ENCODE measurements at regions not wholly inside any gene's neighbourhood (a gene's known extent, or its start where the extent isn't known, plus 50 kb on each side); places are given as distances from the start of the nearest gene placed in this dataset.
"Not testable (repeated sequence)": the region's sequence is repeated elsewhere in the genome, so short reads cannot be mapped to it uniquely, and the experiment has no call there.

DNA sequence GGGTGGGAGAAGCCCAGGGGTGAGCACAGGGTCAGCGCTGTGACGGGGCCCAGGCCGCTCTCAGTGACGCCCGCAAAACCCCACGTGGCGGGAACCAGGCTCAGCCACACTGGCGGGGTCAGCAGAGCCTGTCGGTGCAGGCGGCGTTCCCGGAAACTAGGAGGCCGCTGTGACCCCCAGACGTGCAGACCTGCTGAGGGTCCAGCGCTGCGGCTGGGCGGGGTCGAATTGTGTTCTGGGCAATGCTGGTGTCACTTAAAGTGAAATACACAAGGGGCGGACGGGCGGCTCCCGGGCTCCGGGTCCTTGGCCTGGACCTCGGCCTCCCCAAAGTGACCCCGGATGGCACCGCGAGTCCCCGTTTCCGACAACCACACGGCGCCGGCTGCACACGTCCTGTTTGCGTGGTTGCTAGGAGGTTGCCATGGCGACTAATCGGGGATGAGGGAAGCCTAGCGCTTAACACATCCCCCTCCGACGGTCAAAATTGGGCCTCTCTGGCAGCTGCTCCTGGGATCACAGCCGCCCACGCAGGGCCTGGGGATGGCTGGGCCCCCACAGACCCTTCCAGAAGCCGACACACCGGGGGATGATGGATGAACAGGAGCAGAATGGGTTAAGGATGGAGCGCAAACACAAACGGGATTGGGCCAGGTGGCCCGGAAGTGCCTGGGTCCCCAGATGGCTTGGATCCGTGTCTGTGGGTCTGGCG lies 81.7 kb upstream of the PRR5 start:
- intact Hi-C loops (cut with micrococcal nuclease; ENCODE audit: unreplicated experiment) = no loop called here
- POLR2A ChIA-PET (ENCODE audit: low non-redundant PET) = no interaction called here
- BruUV-seq (replicated peaks) = no TSS peak

DNA sequence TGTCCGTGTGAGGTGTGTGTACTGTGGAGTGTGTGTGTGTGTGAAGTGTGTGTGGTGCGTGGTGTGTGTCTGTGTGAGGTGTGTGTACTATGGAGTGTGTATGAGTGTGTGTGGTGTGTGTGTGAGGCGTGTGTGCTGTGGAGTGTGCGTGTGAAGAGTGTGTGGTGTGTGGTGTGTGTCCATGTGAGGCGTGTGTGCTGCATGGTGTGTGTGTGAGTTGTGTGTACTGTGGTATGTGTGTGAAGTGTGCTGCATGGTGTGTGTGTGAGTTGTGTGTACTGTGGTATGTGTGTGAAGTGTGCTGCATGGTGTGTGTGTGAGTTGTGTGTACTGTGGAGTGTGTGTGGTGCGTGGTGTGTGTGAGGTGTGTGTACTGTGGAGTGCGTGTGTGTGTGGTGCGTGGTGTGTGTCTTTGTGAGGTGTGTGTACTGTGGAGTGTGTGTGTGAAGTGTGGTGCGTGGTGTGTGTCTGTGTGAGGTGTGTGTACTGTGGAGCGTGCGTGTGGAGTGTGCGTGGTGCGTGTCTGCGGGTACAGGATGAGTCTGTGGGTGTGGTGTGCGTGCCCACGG lies 82.4 kb upstream of the PRR5 start:
- H3K27ac ChIP-seq (ENCODE audit: low read depth, low read length, poor library complexity, severe bottlenecking); H3K36me3 ChIP-seq (ENCODE audit: insufficient read depth, low read length, poor library complexity, severe bottlenecking); H3K9me3 ChIP-seq (ENCODE audit: low read depth, low read length, poor library complexity, severe bottlenecking); BruUV-seq (replicated peaks); H3K27me3 ChIP-seq (replicated peaks; ENCODE audit: insufficient read depth, low read depth, low read length, poor library complexity); H3K4me3 ChIP-seq (ENCODE audit: low read depth, low read length, poor library complexity, severe bottlenecking); POLR2A ChIA-PET (ENCODE audit: low non-redundant PET); DNase-seq (ENCODE audit: low spot score); CTCF ChIA-PET; H3K4me1 ChIP-seq (ENCODE audit: insufficient read depth, low read length, poor library complexity, severe bottlenecking); intact Hi-C loops (cut with micrococcal nuclease; ENCODE audit: unreplicated experiment): not testable (repeated sequence)

More for the DNA sequence above, 81.7 kb upstream of the PRR5 start:
- Histone ChIP-seq H3K27ac (ENCODE audit: low read depth, low read length, poor library complexity, severe bottlenecking) (no peak overlapping the region), H3K27me3 (replicated peaks; ENCODE audit: insufficient read depth, low read depth, low read length, poor library complexity) (no peaks in the 10 kb centered on the region), H3K4me3 (ENCODE audit: low read depth, low read length, poor library complexity, severe bottlenecking) (no peak overlapping the region), H3K9me3 (ENCODE audit: low read depth, low read length, poor library complexity, severe bottlenecking) (no peaks in the 10 kb centered on the region), H3K36me3 (ENCODE audit: insufficient read depth, low read length, poor library complexity, severe bottlenecking) (no peaks in the 10 kb centered on the region), H3K4me1 (ENCODE audit: insufficient read depth, low read length, poor library complexity, severe bottlenecking) (no peaks in the 10 kb centered on the region)
- DNase-seq (ENCODE audit: low spot score) = peak; percentile 86
- CTCF ChIA-PET = no interaction called here
- no peak for TF ChIP-seq EZH2 (IDR thresholded peaks at IDR 0.05; ENCODE audit: borderline replicate concordance, low read depth, low read length, poor library complexity, severe bottlenecking)
- TF ChIP-seq, protein P1, sequence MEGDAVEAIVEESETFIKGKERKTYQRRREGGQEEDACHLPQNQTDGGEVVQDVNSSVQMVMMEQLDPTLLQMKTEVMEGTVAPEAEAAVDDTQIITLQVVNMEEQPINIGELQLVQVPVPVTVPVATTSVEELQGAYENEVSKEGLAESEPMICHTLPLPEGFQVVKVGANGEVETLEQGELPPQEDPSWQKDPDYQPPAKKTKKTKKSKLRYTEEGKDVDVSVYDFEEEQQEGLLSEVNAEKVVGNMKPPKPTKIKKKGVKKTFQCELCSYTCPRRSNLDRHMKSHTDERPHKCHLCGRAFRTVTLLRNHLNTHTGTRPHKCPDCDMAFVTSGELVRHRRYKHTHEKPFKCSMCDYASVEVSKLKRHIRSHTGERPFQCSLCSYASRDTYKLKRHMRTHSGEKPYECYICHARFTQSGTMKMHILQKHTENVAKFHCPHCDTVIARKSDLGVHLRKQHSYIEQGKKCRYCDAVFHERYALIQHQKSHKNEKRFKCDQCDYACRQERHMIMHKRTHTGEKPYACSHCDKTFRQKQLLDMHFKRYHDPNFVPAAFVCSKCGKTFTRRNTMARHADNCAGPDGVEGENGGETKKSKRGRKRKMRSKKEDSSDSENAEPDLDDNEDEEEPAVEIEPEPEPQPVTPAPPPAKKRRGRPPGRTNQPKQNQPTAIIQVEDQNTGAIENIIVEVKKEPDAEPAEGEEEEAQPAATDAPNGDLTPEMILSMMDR (conservative IDR thresholded peaks at IDR 0.05; ENCODE audit: low read depth, low read length) = no peak

DNA sequence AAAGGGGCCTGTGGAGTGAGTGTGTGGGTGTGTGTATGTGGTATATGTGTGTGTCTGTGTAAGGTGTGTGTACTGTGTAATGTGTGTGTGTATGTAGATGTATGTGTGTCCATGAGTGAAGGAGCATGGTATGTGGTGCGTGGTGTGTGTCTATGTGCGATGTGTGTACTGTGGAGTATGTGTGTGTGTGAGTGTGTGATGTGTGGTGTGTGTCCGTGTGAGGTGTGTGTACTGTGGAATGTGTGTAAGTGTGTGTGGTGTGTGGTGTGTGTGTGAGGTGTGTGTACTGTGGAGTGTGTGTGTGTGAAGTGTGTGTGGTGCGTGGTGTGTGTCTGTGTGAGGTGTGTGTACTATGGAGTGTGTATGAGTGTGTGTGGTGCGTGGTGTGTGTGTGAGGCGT lies 83.1 kb upstream of the PRR5 start:
- H3K4me1 ChIP-seq (ENCODE audit: insufficient read depth, low read length, poor library complexity, severe bottlenecking); H3K4me3 ChIP-seq (ENCODE audit: low read depth, low read length, poor library complexity, severe bottlenecking); H3K36me3 ChIP-seq (ENCODE audit: insufficient read depth, low read length, poor library complexity, severe bottlenecking); H3K9me3 ChIP-seq (ENCODE audit: low read depth, low read length, poor library complexity, severe bottlenecking); DNase-seq (ENCODE audit: low spot score); H3K27me3 ChIP-seq (replicated peaks; ENCODE audit: insufficient read depth, low read depth, low read length, poor library complexity); POLR2A ChIA-PET (ENCODE audit: low non-redundant PET); H3K27ac ChIP-seq (ENCODE audit: low read depth, low read length, poor library complexity, severe bottlenecking); CTCF ChIA-PET; intact Hi-C loops (cut with micrococcal nuclease; ENCODE audit: unreplicated experiment); BruUV-seq (replicated peaks): not testable (repeated sequence)

DNA sequence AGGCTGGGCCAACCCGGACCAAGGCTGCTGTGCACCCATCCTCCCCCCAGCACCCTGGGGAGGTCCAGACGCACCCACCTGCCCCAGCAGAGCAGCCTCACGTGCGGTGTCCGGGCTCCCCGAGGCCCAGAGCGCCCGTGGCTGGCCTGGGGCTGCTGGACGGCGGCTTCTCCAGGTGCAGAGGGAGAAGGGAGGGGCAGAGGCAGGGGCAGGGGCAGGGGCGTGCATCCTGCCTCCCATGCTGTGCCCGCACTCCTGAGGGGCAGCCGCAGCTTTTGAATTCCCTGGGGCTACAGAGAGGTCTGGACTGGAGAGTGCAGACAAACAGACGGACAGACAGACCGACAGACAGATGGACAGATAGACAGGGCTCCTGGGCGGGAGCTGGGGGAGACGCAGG lies 83.6 kb upstream of the PRR5 start:
- intact Hi-C loops (cut with micrococcal nuclease; ENCODE audit: unreplicated experiment) = no loop called here
- H3K4me1 ChIP-seq (ENCODE audit: insufficient read depth, low read length, poor library complexity, severe bottlenecking) = no peaks in the 10 kb centered on the region
- H3K9me3 ChIP-seq (ENCODE audit: low read depth, low read length, poor library complexity, severe bottlenecking) = no peaks in the 10 kb centered on the region
- no peak for DNase-seq (ENCODE audit: low spot score)
- ChIA-PET POLR2A (ENCODE audit: low non-redundant PET) (no interaction called here), CTCF (no interaction called here)
- no peaks in the 10 kb centered on the region for H3K36me3 ChIP-seq (ENCODE audit: insufficient read depth, low read length, poor library complexity, severe bottlenecking)
- TF ChIP-seq, protein P1 (conservative IDR thresholded peaks at IDR 0.05; ENCODE audit: low read depth, low read length) = no peak
- no peak for TF ChIP-seq EZH2 (IDR thresholded peaks at IDR 0.05; ENCODE audit: borderline replicate concordance, low read depth, low read length, poor library complexity, severe bottlenecking)
- no peaks in the 10 kb centered on the region for H3K27me3 ChIP-seq (replicated peaks; ENCODE audit: insufficient read depth, low read depth, low read length, poor library complexity)
- BruUV-seq (replicated peaks) = no TSS peak
- H3K27ac ChIP-seq (ENCODE audit: low read depth, low read length, poor library complexity, severe bottlenecking) = no peak overlapping the region
- H3K4me3 ChIP-seq (ENCODE audit: low read depth, low read length, poor library complexity, severe bottlenecking) = no peak overlapping the region

Data from A673 (cell line).